ENCODE measurements at regions not wholly inside any gene's neighbourhood (a gene's known extent, or its start where the extent isn't known, plus 50 kb on each side); places are given as distances from the start of the nearest gene placed in this dataset.

GRCh38 chr2:35989503-35989902, 366.1 kb upstream of the CRIM1 start:
- no peaks in the 10 kb centered on the region for H3K27me3 ChIP-seq (replicated peaks; ENCODE audit: control insufficient read depth, insufficient read depth, low read length)
- no peak for TF ChIP-seq CTCF (IDR thresholded peaks at IDR 0.05; ENCODE audit: insufficient read depth in 1 of 2, low read depth in 1 of 2, low read length in 1 of 2, severe bottlenecking in 1 of 2, unreplicated experiment in 1 of 2)
- Mint-ChIP-seq H3K4me3 (ENCODE audit: unreplicated experiment) (no peak overlapping the region), H3K4me1 (ENCODE audit: low read depth, unreplicated experiment) (no peaks in the 10 kb centered on the region), H3K9me3 (ENCODE audit: unreplicated experiment) (peaks cover 5% of the 10 kb centered on the region), H3K36me3 (ENCODE audit: insufficient read depth, unreplicated experiment) (no peaks in the 10 kb centered on the region), H3K27ac (ENCODE audit: unreplicated experiment) (no peak overlapping the region), H3K27me3 (ENCODE audit: insufficient read depth, unreplicated experiment) (peaks cover 12% of the 10 kb centered on the region)
- H3K9me3 ChIP-seq = no peaks in the 10 kb centered on the region
- ChIA-PET CTCF (no interaction called here), POLR2A (no interaction called here)
- no peaks in the 10 kb centered on the region for H3K36me3 ChIP-seq (ENCODE audit: control insufficient read depth, insufficient read depth, low read length)
- H3K4me1 ChIP-seq = no peaks in the 10 kb centered on the region
- BruUV-seq (replicated peaks) = no TSS peak
- no peak overlapping the region for H3K4me3 ChIP-seq (ENCODE audit: low read depth, low read length)
- intact Hi-C loops (cut with micrococcal nuclease; ENCODE audit: unreplicated experiment) = no loop called here
- no peak for DNase-seq

- Histone ChIP-seq H3K36me3 (ENCODE audit: control insufficient read depth, insufficient read depth, low read length) (no peaks in the 10 kb centered on the region), H3K9me3 (no peaks in the 10 kb centered on the region), H3K4me3 (ENCODE audit: low read depth, low read length) (no peak overlapping the region), H3K4me1 (no peaks in the 10 kb centered on the region), H3K27me3 (replicated peaks; ENCODE audit: control insufficient read depth, insufficient read depth, low read length) (no peaks in the 10 kb centered on the region)
- Mint-ChIP-seq H3K4me1 (ENCODE audit: low read depth, unreplicated experiment) (no peaks in the 10 kb centered on the region), H3K36me3 (ENCODE audit: insufficient read depth, unreplicated experiment) (no peaks in the 10 kb centered on the region), H3K9me3 (ENCODE audit: unreplicated experiment) (peaks cover under 1% of the 10 kb centered on the region), H3K4me3 (ENCODE audit: unreplicated experiment) (no peak overlapping the region), H3K27ac (ENCODE audit: unreplicated experiment) (no peak overlapping the region), H3K27me3 (ENCODE audit: insufficient read depth, unreplicated experiment) (peaks cover 12% of the 10 kb centered on the region)
- CTCF ChIA-PET = no interaction called here
- POLR2A ChIA-PET = no interaction called here
- no peak for DNase-seq
- TF ChIP-seq CTCF (IDR thresholded peaks at IDR 0.05; ENCODE audit: insufficient read depth in 1 of 2, low read depth in 1 of 2, low read length in 1 of 2, severe bottlenecking in 1 of 2, unreplicated experiment in 1 of 2) = no peak
- intact Hi-C loops (cut with micrococcal nuclease; ENCODE audit: unreplicated experiment) = no loop called here
- no TSS peak for BruUV-seq (replicated peaks)
These were observed 366.5 kb upstream of the CRIM1 start for GRCh38 chr2:35989040-35989439.

GRCh38 chr2:35986871-35987270, 368.7 kb upstream of the CRIM1 start:
- Mint-ChIP-seq H3K4me3 (ENCODE audit: unreplicated experiment) (no peak overlapping the region), H3K27ac (ENCODE audit: unreplicated experiment) (no peak overlapping the region), H3K4me1 (ENCODE audit: low read depth, unreplicated experiment) (no peaks in the 10 kb centered on the region), H3K9me3 (ENCODE audit: unreplicated experiment) (no peaks in the 10 kb centered on the region), H3K27me3 (ENCODE audit: insufficient read depth, unreplicated experiment) (peaks cover 18% of the 10 kb centered on the region), H3K36me3 (ENCODE audit: insufficient read depth, unreplicated experiment) (no peaks in the 10 kb centered on the region)
- no TSS peak for BruUV-seq (replicated peaks)
- no peak for TF ChIP-seq CTCF (IDR thresholded peaks at IDR 0.05; ENCODE audit: insufficient read depth in 1 of 2, low read depth in 1 of 2, low read length in 1 of 2, severe bottlenecking in 1 of 2, unreplicated experiment in 1 of 2)
- no peaks in the 10 kb centered on the region for H3K9me3 ChIP-seq
- no peaks in the 10 kb centered on the region for H3K36me3 ChIP-seq (ENCODE audit: control insufficient read depth, insufficient read depth, low read length)
- POLR2A ChIA-PET = no interaction called here
- no peaks in the 10 kb centered on the region for H3K4me1 ChIP-seq
- DNase-seq = no peak
- no peaks in the 10 kb centered on the region for H3K27me3 ChIP-seq (replicated peaks; ENCODE audit: control insufficient read depth, insufficient read depth, low read length)
- intact Hi-C loops (cut with micrococcal nuclease; ENCODE audit: unreplicated experiment) = no loop called here
- no peak overlapping the region for H3K4me3 ChIP-seq (ENCODE audit: low read depth, low read length)
- CTCF ChIA-PET = no interaction called here

All from Caco-2 (cell line).